Activated CD8-positive, alpha-beta T cell treated with anti-CD3 and anti-CD28 coated beads for 36 hours (primary cell): ENCODE measurements at regions not wholly inside any gene's neighbourhood (a gene's known extent, or its start where the extent isn't known, plus 50 kb on each side); places are given as distances from the start of the nearest gene placed in this dataset.

ENCODE experiments used
- ATAC-seq: fragments of 200-7000 bp; cut with Tn5 transposase; one replicate; pipeline ENCODE4 v1.10.0; 2021; ENCODE audit warnings: mild to moderate bottlenecking, moderate library complexity
- CTCF ChIA-PET: fragments of 350-600 bp; sonication (Branson Sonifier 250); formaldehyde crosslinking; loops from one replicate; lab custom pipeline; 2021; ENCODE audit warnings: antibody characterized with exemption; lab: Charles Lee
- POLR2A ChIA-PET: fragments of 350-600 bp; sonication (Branson Sonifier 250); formaldehyde crosslinking; loops from one replicate; lab custom pipeline; 2021; ENCODE audit warnings: antibody characterized with exemption; lab: Charles Lee
- DNase-seq: peaks from one replicate; pipeline ENCODE4 v3.0.0-alpha.2; 2020
- H3K27ac Mint-ChIP-seq: one replicate; pipeline ENCODE4 v1.8.0; 2021; ENCODE audit warnings: mild to moderate bottlenecking, mixed read lengths
- H3K27me3 Mint-ChIP-seq: one replicate; pipeline ENCODE4 v1.8.0; 2021; ENCODE audit warnings: mixed read lengths
- H3K36me3 Mint-ChIP-seq: one replicate; pipeline ENCODE4 v1.8.0; 2021; ENCODE audit warnings: low read depth, mixed read lengths
- H3K4me1 Mint-ChIP-seq: one replicate; pipeline ENCODE4 v1.8.0; 2021; ENCODE audit warnings: low read depth, mixed read lengths
- H3K4me3 Mint-ChIP-seq: one replicate; pipeline ENCODE4 v1.8.0; 2021; ENCODE audit warnings: mild to moderate bottlenecking, moderate library complexity, mixed read lengths
- H3K9me3 Mint-ChIP-seq: one replicate; pipeline ENCODE4 v1.8.0; 2021; ENCODE audit warnings: mixed read lengths
- CTCF ChIP-seq: fragments of 200-600 bp; IDR thresholded peaks from one replicate; pipeline ENCODE4 v1.8.0; 2022; ENCODE audit warnings: antibody characterized with exemption, mild to moderate bottlenecking
- intact Hi-C: fragments of 100-400 bp; cut with micrococcal nuclease; formaldehyde crosslinking; loops from one replicate; pipeline ENCODE4 v1.10.0; 2022

DNA sequence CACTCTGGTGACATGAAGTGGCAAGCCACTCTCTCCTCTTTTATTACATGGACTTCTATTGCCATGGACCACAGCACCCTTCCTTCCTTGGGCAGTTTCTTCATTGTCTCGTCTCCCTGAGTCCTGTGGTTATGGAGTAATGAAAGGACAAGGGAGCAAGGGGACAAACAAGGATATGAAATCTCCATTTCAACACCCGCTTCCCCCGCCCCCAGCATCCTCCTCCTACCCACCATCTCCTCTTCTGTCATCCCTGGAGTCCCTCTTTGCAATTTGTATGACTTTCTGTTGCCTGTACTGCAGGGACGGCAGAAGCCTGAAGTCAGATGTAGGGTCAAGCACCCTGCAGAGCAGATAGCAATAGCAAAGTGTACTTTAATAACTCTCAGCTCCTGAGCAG lies 300.7 kb upstream of the CLINT1 start:
- DNase-seq: no peak
- no peak for TF ChIP-seq CTCF
- Mint-ChIP-seq H3K4me1 (no peaks in the 10 kb centered on the region), H3K36me3 (no peaks in the 10 kb centered on the region), H3K27ac (no peak overlapping the region), H3K4me3 (no peak overlapping the region), H3K9me3 (no peaks in the 10 kb centered on the region), H3K27me3 (peaks cover 9% of the 10 kb centered on the region)
- ATAC-seq: no peak
- intact Hi-C loops: no loop called here
- POLR2A ChIA-PET: no interaction called here
- CTCF ChIA-PET: no interaction called here

- Mint-ChIP-seq H3K27me3 (peaks cover 6% of the 10 kb centered on the region), H3K4me3 (no peak overlapping the region), H3K27ac (no peak overlapping the region), H3K9me3 (no peaks in the 10 kb centered on the region), H3K36me3 (no peaks in the 10 kb centered on the region), H3K4me1 (no peaks in the 10 kb centered on the region)
- DNase-seq (no peak), ATAC-seq (no peak)
- CTCF ChIA-PET: interaction anchor here (1.8 kb wide), 1 partner anchor 12 kb away, joined by 4 read pairs; no protein-coding TSS in a partner anchor
- intact Hi-C loops: no loop called here
- no peak for TF ChIP-seq CTCF
- POLR2A ChIA-PET: no interaction called here
Measured at GRCh38 chr5:158155811-158156505, 297.0 kb upstream of the CLINT1 start.

GRCh38 chr5:158155067-158155466 lies 296.1 kb upstream of the CLINT1 start:
- Mint-ChIP-seq H3K36me3 (no peaks in the 10 kb centered on the region), H3K4me1 (no peaks in the 10 kb centered on the region), H3K27ac (no peak overlapping the region), H3K27me3 (peaks cover 6% of the 10 kb centered on the region), H3K4me3 (no peak overlapping the region), H3K9me3 (no peaks in the 10 kb centered on the region)
- ChIA-PET CTCF (no interaction called here), POLR2A (no interaction called here)
- TF ChIP-seq CTCF: no peak
- intact Hi-C loops: no loop called here
- no peak for DNase-seq
- no peak for ATAC-seq

GRCh38 chr5:158154226-158155005 lies 295.5 kb upstream of the CLINT1 start:
- CTCF ChIA-PET: no interaction called here
- ATAC-seq (no peak), DNase-seq (no peak)
- Mint-ChIP-seq H3K4me3 (no peak overlapping the region), H3K27me3 (peaks cover 6% of the 10 kb centered on the region), H3K4me1 (no peaks in the 10 kb centered on the region), H3K9me3 (no peaks in the 10 kb centered on the region), H3K36me3 (no peaks in the 10 kb centered on the region), H3K27ac (no peak overlapping the region)
- no peak for TF ChIP-seq CTCF
- intact Hi-C loops: no loop called here
- POLR2A ChIA-PET: no interaction called here

GRCh38 chr5:158153508-158153907 lies 294.6 kb upstream of the CLINT1 start:
- H3K4me3 Mint-ChIP-seq: no peak overlapping the region
- H3K27ac Mint-ChIP-seq: no peak overlapping the region
- TF ChIP-seq CTCF: no peak
- H3K36me3 Mint-ChIP-seq: no peaks in the 10 kb centered on the region
- DNase-seq (no peak), ATAC-seq (no peak)
- POLR2A ChIA-PET: no interaction called here
- CTCF ChIA-PET: interaction anchor here (1.3 kb wide), 1 partner anchor 10 kb away, joined by 4 read pairs; no protein-coding TSS in a partner anchor
- intact Hi-C loops: no loop called here
- peaks cover 6% of the 10 kb centered on the region for H3K27me3 Mint-ChIP-seq
- no peaks in the 10 kb centered on the region for H3K4me1 Mint-ChIP-seq
- H3K9me3 Mint-ChIP-seq: no peaks in the 10 kb centered on the region
